Nephron (organoid): ENCODE measurements at regions not wholly inside any gene's neighbourhood (a gene's known extent, or its start where the extent isn't known, plus 50 kb on each side); places are given as distances from the start of the nearest gene placed in this dataset.
A peak's percentile ranks its signal among the peaks of the same experiment; 100 is the strongest.
"Not testable (repeated sequence)": the region's sequence is repeated elsewhere in the genome, so short reads cannot be mapped to it uniquely, and the experiment has no call there.

Experiments
- H3K27ac Mint-ChIP-seq, 3 experiments: 2 replicates each; pipeline ENCODE4 v1.8.0; 2020; ENCODE audit warnings: mixed read lengths in 3 of 3, mild to moderate bottlenecking in 2 of 3, moderate library complexity in 1 of 3
- H3K27me3 Mint-ChIP-seq: 2 replicates; pipeline ENCODE4 v1.8.0; 2021; ENCODE audit warnings: low read depth, mild to moderate bottlenecking, moderate library complexity, mixed read lengths
- H3K36me3 Mint-ChIP-seq: 2 replicates; pipeline ENCODE4 v1.8.0; 2020; ENCODE audit warnings: low read depth, mixed read lengths
- H3K4me1 Mint-ChIP-seq: 2 replicates; pipeline ENCODE4 v1.8.0; 2020; ENCODE audit warnings: mixed read lengths
- H3K4me3 Mint-ChIP-seq, 3 experiments: 2 replicates each; pipeline ENCODE4 v1.8.0; 2020; ENCODE audit warnings: mild to moderate bottlenecking in 3 of 3, mixed read lengths in 3 of 3, moderate library complexity in 2 of 3
- H3K9me3 Mint-ChIP-seq: 2 replicates; pipeline ENCODE4 v1.8.0; 2020; ENCODE audit warnings: mixed read lengths
- CTCF ChIP-seq, 3 experiments: fragments of 200-600 bp; sonication (generic); IDR thresholded peaks; one replicate each; pipeline ENCODE4 v1.5.0; 2021; ENCODE audit warnings: antibody characterized with exemption in 3 of 3; ENCODE audit not compliant: unreplicated experiment in 3 of 3

GRCh38 chr4:103425406-103425805 lies 227.3 kb upstream of the CENPE start:
- Mint-ChIP-seq H3K4me3 (no peak overlapping the region), H3K27me3 (no peaks in the 10 kb centered on the region), H3K36me3 (no peaks in the 10 kb centered on the region), H3K9me3 (peaks cover 1% of the 10 kb centered on the region), H3K4me1 (no peaks in the 10 kb centered on the region), H3K27ac (no peak overlapping the region)
- no peak for TF ChIP-seq CTCF (IDR thresholded peaks at IDR 0.05; ENCODE audit: unreplicated experiment in 3 of 3)

- no peak for TF ChIP-seq CTCF (IDR thresholded peaks at IDR 0.05; ENCODE audit: unreplicated experiment in 3 of 3)
- Mint-ChIP-seq H3K27ac (no peak overlapping the region), H3K27me3 (no peaks in the 10 kb centered on the region), H3K36me3 (no peaks in the 10 kb centered on the region), H3K4me3 (no peak overlapping the region), H3K9me3 (peaks cover 2% of the 10 kb centered on the region), H3K4me1 (no peaks in the 10 kb centered on the region)
Observed at GRCh38 chr4:103424853-103425252, 226.7 kb upstream of the CENPE start.

DNA sequence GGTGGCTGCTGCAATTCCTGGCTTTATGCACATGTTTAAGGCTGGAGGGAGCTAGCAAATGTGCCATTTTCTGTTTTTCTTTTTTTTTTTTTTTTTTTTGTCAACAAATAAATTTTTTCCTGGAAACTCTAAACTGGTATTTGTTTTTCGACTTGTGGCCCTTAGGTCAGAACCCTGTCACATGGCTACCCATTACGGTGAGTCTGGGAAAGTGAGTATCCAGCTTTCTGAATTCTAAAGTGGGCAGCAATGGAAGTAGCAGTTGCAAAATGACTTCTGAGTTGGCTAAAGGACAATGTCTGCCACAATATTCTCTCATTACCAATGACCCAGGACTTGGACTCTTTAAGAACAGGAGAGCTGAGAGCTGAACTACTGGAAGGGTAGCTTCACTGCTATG lies 225.1 kb upstream of the CENPE start:
- no peaks in the 10 kb centered on the region for H3K27me3 Mint-ChIP-seq
- H3K9me3 Mint-ChIP-seq = peaks cover 4% of the 10 kb centered on the region
- no peak overlapping the region for H3K27ac Mint-ChIP-seq
- no peak for TF ChIP-seq CTCF (IDR thresholded peaks at IDR 0.05; ENCODE audit: unreplicated experiment in 3 of 3)
- H3K4me3 Mint-ChIP-seq = no peak overlapping the region
- no peaks in the 10 kb centered on the region for H3K4me1 Mint-ChIP-seq
- no peaks in the 10 kb centered on the region for H3K36me3 Mint-ChIP-seq

GRCh38 chr4:103422467-103423219 lies 224.5 kb upstream of the CENPE start:
- peaks cover 5% of the 10 kb centered on the region for H3K9me3 Mint-ChIP-seq
- no peaks in the 10 kb centered on the region for H3K27me3 Mint-ChIP-seq
- no peak overlapping the region for H3K4me3 Mint-ChIP-seq
- no peak for TF ChIP-seq CTCF (IDR thresholded peaks at IDR 0.05; ENCODE audit: unreplicated experiment in 3 of 3)
- no peak overlapping the region for H3K27ac Mint-ChIP-seq
- H3K36me3 Mint-ChIP-seq = no peaks in the 10 kb centered on the region
- no peaks in the 10 kb centered on the region for H3K4me1 Mint-ChIP-seq

DNA sequence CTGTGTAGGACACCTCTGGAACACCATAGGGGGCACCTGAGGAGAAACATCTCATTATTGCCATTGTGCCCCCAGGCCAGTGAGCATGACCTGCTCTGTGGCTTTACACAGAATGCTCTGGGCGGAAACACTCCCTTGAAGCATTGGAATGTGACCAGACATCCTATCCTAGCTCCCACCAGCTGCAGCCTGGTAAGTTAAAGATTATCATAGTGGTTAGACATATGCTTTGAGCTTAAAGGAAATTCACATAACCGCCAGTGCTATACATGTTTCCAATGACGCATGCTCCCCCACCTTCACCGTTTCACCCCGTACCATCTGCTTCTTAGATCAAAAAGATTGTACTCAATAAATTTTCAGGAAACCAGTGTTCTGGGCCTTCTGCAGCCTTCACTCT lies 217.7 kb upstream of the CENPE start:
- Mint-ChIP-seq H3K4me1 (peaks cover 2% of the 10 kb centered on the region), H3K36me3 (no peaks in the 10 kb centered on the region), H3K4me3 (no peak overlapping the region), H3K9me3 (peaks cover 12% of the 10 kb centered on the region), H3K27ac (peak overlapping the region in 2 of 3 experiments; percentile 51 to 62), H3K27me3 (no peaks in the 10 kb centered on the region)
- no peak for TF ChIP-seq CTCF (IDR thresholded peaks at IDR 0.05; ENCODE audit: unreplicated experiment in 3 of 3)

DNA sequence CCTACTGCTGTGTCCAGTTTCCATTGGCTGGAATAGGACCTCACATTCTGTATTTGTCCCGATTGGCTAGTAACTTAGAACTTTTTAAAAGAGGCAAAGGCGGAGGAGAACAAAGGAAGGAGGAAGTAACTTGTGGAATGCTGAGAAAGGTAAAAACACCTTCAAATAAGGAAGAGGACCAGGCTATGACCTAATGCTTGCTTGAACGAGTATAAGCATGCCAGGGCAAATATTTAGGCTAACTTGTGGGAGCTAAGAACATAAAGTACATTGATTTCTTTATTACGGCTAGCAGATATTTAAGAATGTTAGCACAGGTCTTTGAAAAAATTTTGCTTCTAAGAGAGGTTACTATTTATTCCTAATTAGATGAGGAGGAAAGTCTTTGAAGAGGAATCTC lies 214.5 kb upstream of the CENPE start:
- H3K27ac Mint-ChIP-seq, H3K4me3 Mint-ChIP-seq, H3K36me3 Mint-ChIP-seq, H3K4me1 Mint-ChIP-seq, H3K9me3 Mint-ChIP-seq, H3K27me3 Mint-ChIP-seq: not testable (repeated sequence)
